GM18873 (cell line): ENCODE measurements at regions not wholly inside any gene's neighbourhood (a gene's known extent, or its start where the extent isn't known, plus 50 kb on each side); places are given as distances from the start of the nearest gene placed in this dataset.

Experiments
- ATAC-seq: cut with Tn5 transposase; IDR thresholded peaks from one replicate; pipeline ENCODE4 v1.9.1; 2021; ENCODE audit warnings: mild to moderate bottlenecking, moderate library complexity, moderate number of reproducible peaks; ENCODE audit not compliant: unreplicated experiment, low FRiP score

DNA sequence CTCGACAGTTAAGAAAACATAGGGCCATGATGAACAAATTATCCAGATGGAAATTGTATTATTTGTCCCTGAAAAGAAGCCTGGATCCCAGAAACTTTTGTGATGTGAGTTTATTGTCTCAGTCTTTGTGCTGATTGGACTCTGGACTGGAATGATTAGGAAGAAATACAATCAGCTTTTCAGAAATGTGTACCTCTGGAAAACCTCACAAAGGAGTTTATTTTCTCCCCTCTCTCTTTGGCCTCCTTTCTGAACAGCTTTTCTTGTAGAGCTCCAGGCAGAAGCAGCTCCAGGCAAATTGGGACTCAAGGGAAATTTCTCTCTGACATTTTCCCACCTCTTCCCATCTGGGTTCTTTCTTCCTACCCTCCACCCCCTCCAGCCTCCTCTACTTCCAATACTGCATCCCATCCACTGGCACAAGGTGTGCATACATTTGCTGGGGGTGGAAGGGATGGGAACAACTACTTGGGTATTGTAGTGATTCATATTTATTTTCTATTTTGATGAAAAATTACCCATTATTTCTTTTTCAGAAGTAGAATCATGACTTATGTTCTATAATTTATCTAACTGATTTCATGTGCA lies 119.7 kb downstream of the CD47 start:
- no peak for ATAC-seq

DNA sequence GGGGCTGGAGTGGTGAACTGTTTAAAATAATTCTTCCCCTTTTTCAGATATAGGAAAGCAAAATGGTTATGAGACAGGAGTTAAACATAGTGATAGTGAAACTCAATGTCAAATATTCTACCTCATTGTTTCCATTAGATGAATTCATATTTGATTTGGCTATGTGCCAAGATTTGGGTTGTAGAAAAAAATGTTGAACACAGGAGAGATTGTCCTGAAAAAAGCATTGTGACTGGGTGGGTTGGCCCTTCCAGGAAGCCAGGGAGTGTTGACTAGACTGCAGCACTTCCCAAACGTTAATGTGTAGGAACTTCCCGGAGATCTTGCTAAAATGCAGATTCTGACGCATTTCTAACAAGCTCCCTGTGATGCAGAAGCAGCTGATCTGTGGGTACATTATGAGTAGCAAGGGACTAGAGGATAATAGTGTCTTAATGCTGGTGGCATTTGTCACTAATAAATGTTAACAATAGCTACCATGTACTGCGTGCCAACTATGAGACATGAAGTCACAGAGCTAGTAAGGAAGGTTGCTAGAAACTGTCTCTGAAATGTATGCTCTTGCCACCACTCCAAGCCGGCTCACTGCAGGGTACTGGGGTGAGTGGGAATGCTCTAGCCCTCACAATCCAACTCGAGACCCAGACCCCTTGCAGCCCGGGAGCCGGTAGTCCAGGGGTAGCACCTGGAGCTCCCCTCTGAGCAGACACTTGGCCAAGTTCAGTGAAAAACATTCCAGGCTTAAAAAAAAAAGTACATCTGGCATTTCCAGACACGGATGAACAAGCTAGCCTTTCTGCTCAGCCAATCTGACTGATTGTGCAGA lies 120.6 kb downstream of the CD47 start:
- ATAC-seq: no peak

DNA sequence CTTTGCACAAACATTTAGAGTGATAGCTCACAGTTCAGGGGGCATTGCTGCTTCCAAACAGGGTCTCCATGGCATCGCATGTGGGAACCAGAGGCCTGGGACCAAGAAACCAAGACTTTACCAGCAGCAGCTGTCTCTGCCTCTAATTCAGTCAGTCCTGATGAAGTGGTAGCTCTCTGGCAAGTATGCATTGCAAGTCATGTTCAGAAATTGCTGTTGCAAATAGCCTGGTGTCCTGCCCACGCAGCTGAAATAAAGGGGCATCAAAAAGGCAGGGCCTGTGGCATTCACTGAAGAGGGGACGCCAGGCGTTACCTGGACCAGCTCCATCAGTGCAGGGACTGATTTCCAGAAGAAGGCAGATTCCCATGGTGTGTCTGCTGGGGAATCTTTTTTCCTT lies 121.3 kb downstream of the CD47 start:
- no peak for ATAC-seq

DNA sequence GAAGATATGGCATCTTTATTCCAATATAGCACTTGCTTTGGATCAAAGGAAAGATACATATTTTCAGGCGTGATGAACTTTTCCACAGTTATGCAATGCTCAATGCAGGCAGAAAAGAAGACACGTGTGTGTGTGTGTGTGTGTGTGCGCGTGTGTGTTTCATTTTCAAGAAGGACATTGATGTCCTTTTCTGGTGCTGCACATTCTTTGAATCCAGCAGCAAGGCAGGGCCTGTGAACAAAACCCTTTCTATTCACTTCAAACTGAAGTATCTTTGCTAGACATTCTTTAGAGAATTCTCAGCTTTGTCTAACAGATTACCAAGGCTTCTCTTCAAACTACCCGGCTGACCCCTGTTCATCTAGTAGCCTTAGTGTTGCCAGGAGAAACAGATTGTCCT lies 124.6 kb downstream of the CD47 start:
- no peak for ATAC-seq

DNA sequence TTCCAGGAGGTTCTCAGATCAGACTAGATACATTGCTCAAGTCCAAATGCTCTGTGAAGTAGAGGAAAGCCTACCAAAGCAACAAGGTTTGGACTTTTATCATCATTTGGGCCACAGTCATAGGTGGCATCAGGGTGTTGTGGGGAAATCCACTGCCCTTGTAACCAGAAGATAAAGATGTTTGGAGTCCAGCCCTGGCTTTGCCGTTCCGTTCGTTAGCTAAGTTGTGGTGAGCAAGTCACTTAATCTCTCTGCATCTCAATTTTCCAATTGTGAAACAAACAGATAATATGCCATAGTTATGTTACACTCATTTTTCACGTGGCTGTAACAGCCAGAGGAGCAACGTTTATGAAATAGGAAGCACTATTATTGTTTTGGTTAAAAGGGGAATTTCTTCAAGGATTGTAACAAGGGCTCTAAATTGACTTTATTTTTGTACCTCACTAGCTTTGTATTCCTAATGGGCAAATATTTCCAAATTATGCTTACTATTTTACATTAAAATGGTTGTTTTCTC lies 125.6 kb downstream of the CD47 start:
- no peak for ATAC-seq

DNA sequence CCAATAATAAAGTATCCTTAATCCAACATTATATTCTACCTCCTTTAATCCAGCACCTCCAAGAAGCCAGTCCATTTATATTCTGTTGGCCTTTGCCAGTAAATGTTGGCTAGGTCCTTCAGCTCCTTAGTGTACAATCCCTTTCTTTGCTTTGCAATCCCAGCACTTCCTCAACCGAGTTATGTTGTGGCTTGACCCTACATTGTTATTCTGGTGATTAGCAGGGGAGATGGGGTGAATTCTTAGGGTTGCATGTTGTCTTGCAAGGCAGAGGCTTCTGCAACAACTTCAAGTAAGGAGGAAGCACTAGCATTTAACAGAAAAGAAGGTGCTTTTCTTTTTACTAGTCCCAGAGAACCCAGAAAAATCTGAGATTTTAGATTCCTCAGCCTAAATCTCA lies 127.2 kb downstream of the CD47 start:
- ATAC-seq: no peak

DNA sequence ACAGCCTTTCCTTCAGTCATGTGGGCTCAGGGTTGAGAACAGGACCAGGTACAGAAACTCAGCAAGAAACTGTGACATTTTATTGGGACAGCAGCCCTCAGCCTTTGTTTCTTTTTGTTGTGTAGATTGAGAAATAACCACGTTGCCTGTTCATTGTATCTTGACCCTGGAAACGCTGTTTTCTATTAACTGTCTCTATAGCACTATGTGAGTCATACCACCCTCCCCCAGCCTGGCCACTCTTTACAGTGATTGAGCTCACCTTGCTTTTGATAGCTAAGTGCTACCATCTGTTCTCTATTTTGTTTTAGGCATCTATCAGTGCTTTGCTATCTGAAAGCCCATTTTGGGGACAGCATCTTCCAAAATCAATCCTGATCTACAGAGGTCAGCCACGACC lies 127.9 kb downstream of the CD47 start:
- no peak for ATAC-seq

DNA sequence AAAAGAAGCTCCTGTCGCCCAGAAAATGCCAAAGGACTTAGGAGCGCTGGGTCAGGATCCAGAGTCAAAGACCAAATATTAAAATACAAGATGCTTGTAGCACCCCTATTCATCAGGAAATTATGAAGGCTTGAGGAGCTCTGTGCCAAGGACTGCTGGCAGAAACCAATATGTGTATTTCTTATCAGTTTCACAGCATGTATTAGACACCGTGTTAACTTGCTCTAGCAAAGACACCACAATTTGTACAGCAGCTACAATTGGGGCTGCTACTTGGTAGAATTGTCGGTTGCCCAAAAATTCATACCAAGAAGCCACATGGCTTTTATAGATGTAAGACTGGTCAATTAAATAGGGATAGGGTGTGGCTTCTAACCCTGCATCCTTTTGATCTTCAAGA lies 128.8 kb downstream of the CD47 start:
- ATAC-seq: no peak

DNA sequence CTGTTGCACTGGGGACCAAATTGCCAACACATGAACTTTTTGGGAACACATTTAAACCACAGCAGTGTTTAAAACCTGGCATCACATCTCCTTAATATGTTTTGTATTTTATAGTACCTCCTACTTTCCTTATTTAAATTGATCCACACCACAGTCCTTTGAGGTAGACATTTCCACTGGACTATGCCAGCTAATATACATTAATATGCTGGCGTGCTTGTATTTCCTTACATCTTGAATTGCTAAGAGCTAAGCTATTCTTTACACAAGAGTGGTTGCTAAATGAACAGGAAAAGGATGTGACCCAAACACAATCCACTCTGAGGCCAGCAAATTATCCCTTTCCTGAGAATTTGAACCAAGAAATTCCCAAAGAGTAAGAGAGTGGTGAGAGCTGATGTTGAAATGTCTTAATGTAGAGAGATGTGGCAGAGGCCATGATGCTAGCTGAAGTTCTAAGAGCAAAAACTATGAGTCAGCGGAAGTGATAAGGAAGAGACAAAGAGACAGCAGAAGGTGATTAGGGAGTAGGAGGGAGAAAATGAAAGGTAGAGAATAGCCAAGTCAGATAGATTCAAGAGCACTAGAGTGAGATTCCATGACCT lies 131.2 kb downstream of the CD47 start:
- no peak for ATAC-seq

DNA sequence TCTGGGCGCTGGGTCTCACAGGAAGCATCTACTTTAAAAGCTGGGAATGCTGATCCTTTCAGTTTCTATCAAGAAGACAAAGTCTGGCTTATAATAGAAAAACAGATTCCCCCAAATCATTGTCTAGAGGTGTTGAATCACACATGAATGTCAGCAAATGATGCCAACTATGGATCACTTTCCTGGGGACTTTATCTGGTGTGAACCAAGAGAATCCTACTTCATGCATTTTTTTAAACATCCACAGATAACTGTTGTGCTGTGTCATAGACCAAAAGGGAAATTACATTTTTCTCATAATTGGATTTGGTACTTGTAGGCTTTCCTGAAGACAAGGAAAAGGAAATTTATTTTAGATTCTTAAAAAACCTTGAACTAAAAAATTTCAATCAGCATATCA lies 132.7 kb downstream of the CD47 start:
- no peak for ATAC-seq

DNA sequence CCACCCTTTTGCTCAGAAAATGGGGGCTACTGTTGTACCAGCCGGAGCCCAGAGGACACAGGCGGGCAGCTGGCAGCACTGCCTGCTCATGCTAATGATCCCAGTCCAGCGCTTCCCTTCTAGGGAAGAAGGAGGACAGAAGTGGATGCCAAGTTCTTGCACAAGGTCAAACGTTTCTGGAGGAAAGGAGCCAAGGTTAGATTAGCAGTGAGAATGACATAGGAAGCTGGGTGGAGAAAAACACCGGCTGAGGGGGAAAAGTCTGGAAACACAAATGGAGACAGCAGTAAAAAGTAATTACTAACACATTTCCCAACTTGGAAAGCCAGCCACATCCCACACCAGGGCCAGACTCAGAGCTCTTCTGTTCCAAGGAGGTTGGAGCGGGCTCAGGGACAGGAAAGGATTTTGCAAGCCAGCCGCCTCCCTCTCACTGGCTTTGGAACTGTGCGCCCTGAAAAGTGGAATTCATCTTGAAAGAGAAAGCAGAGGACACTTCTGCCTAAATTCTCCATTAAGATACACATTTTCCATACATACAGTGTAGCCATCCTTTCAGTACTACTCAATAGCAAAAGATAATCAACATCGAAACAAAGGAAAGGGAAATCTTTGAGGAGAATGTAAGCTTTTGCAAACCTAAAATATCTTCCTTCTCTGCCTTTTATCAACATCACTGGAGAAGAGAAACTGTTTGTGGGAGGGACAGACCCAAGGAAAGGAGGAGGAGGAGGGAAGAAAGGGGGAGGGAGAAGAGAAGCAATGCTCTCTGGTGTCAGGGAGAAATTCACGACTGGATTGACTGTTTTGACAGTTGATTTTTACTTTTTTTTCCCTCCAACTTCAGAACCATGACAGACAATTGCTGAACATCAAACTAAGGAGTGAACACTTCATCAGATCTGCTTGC lies 133.6 kb downstream of the CD47 start:
- ATAC-seq: no peak

DNA sequence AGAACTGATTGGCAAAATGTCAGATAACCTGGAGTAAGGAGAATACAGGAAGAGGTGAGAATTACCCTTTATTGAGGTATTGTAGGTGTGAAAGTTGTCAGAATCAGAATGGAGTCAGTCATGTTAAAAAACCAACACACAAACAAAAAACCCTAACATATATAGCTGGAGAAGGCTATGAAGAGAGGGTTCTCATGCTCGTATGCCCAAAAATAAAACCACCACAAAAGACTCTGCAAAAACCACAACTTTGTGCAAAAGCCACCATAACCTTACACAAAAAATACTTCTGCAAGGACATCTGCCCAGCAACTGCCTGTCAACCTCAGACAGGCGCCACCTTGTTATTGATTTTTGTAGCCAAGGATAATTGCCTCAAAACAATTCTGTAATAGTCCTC lies 136.0 kb downstream of the CD47 start:
- no peak for ATAC-seq

DNA sequence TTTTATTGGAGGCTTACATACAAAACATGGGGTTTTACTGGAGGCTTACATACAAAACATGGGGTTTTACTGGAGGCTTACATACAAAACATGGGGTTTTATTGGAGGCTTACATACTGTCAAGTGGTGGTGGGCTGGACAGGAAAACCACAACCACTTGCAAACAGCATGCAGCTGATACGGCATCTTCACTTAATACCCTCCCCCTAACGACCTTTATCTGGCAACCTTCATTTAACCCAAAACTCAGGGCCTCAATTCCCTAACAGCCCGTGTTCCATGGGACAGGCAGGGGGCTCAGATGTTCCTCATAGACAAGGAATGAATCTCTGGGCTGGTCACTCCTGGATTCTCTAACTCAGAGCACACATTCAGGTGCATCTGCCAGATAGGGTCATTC lies 137.1 kb downstream of the CD47 start:
- ATAC-seq: no peak

DNA sequence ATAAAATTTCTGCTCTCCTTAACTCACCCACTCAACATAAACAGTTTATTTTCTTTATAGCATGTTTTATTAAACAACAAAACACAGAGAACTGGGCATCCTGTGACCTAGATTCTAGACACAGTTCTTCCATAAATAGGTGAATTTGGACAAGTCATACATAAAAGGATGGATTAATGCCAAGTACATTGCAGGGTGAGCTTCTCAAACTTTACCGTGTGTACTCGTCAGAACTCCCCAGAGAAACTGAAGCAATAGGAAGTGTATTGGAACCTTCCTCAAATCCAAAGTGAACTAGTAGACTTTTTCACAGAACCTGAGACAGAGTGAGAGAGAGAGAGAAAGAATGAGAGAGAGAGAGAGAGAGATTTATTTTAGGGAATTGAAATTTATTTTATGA lies 139.7 kb downstream of the CD47 start:
- ATAC-seq: no peak

DNA sequence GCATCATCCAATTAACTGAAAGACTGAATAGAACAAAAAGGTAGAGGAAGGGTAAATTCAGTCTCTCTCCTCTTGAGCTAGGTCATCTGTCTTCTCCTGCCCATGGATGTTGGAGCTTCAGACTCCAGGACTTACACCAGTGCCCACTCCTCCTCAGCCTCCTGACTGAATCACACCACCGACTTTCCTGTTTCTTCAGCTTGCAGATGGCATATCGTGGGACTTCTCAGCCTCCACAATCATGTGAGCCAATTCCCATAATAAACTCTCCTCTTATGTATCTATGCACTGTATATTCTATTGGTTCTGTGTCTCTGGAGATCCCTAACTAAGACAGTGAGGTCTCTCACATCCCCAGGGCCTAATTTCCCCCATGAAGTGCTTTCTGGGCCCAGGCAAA lies 140.4 kb downstream of the CD47 start:
- ATAC-seq: no peak

DNA sequence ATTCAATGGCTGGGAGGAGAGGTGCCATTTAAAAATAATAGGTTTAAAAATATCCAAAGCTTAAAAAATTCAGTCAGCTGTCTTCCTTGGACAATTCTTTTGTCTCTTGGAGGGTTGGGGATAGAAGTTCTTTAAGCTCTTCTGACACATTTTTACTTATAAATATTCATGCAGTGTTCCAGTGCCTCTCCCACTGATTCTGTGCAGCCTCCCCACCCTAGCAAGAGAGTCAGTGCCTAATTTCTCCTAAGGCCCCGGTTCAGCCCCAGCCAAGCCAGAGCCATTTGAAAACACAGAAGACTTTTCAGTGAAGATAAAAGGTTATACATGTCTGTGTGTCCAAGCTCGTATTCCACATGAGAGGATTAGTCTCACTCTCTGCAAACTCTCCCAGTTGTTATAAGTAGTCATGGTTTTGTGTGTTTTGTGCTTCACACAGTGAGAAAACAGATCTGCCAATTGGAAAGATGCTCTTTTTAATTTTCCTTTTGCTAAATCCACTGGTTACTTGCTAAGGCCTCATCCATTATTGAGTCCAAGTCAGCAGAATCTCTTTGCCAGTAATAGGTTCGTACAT lies 141.3 kb downstream of the CD47 start:
- ATAC-seq: no peak

DNA sequence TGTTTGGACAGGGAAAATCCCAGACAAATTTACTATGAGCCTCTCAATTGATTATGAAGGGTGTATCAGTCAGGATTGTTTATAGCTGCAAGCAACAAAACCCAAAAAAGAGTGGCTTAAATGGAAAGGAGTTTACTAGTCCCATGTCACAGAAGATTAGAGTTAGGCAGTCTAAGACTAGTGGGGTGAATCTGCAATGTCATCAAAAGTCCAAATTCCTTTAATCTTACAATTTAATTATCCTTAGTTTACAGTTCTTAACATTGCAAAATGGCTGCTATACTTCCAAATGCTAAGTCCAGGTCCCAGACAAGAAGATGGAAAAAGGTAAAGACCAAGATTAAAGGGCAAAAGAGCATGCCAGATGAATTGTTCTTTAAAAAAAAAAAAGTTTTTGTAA lies 143.6 kb downstream of the CD47 start:
- ATAC-seq: no peak

DNA sequence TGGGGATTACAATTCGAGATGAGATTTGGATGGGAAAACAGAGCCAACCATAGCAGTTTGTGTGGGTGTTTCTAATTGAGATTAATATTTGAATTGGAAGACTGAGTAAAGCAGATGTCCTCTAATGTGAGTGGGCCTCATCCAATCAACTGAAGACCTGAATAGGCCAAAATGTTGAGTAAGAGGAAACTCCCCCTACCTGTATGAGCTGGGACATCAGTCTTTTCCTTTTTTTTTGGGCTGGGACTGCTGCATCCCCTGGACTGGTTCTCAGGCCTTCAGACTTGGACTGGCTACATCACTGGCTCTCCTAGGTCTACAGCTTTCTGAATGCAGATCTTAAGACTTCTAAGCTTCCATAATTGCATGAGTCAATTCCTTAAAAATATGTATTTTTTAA lies 144.1 kb downstream of the CD47 start:
- no peak for ATAC-seq

DNA sequence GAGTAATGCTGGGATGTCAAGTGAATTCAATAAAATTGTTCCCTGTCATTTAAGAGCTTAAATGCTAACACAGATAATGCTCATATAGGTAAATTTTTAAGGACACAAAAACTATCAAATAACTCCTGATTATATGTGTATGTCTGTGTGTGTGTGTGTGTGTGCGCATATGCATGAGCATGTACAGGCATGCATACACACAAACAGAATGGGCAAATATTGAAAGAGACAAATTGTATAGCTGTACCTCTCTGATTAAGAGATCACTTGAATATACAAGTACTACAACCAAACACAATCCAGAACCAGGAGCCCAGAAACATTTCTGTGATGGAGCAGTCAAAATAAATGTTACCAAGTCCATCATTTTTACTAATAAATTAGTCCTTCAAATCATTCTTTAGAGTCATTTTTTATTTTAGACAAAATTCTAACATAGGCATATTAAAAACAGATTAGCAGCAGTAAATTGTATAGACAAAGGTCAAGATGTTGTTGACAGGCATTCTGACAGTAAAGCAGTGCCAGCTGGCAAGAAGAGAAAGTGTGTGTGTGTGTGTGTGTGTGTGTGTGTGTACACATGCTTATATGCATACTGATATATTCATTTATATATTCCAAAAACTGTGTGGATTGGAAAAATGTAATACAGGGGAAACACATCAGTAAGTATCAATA lies 145.3 kb downstream of the CD47 start:
- no peak for ATAC-seq
